A673 (cell line): ENCODE measurements at regions not wholly inside any gene's neighbourhood (a gene's known extent, or its start where the extent isn't known, plus 50 kb on each side); places are given as distances from the start of the nearest gene placed in this dataset.

Experiments used
- EZH2 ChIP-seq: fragments of 200-600 bp; sonication (generic); IDR thresholded peaks from 2 replicates; pipeline ENCODE4 v1.6.1; 2017; ENCODE audit warnings: borderline replicate concordance, low read depth, mild to moderate bottlenecking, mixed read lengths, antibody characterized with exemption, low read length; ENCODE audit not compliant: poor library complexity, severe bottlenecking
- TF ChIP-seq, protein P1 (sequence below): fragments of 300-800, 200-600 bp; sonication (generic); conservative IDR thresholded peaks from 2 replicates; pipeline ENCODE4 v1.5.1; 2017; ENCODE audit warnings: low read depth, mild to moderate bottlenecking, antibody characterized with exemption, low read length, moderate library complexity, mixed read lengths

DNA sequence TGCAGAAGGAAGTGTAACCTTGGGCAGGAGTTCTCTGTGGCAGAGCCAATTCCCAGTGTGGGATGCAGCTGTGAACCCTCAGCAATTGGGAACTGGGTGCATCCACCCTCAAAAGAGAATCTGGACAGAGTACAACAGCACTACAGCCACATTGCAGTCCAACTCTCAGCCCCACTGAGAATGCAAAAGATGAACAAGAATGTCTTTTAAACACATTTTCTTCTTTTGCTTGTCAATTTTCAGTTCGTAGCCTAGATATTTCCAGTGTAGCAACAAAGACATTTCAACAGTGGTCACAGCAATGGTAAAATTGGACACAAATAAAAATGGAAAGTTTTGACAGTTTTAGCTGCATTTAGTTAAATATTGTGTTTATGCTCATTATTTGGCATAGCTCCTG is 114.0 kb upstream of the APP start:
- TF ChIP-seq, protein P1, sequence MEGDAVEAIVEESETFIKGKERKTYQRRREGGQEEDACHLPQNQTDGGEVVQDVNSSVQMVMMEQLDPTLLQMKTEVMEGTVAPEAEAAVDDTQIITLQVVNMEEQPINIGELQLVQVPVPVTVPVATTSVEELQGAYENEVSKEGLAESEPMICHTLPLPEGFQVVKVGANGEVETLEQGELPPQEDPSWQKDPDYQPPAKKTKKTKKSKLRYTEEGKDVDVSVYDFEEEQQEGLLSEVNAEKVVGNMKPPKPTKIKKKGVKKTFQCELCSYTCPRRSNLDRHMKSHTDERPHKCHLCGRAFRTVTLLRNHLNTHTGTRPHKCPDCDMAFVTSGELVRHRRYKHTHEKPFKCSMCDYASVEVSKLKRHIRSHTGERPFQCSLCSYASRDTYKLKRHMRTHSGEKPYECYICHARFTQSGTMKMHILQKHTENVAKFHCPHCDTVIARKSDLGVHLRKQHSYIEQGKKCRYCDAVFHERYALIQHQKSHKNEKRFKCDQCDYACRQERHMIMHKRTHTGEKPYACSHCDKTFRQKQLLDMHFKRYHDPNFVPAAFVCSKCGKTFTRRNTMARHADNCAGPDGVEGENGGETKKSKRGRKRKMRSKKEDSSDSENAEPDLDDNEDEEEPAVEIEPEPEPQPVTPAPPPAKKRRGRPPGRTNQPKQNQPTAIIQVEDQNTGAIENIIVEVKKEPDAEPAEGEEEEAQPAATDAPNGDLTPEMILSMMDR = no peak
- TF ChIP-seq EZH2 = no peak
